ENCODE measurements at regions not wholly inside any gene's neighbourhood (a gene's known extent, or its start where the extent isn't known, plus 50 kb on each side); places are given as distances from the start of the nearest gene placed in this dataset.

- TF ChIP-seq POLR2AphosphoS5 (IDR thresholded peaks at IDR 0.05): no peak
- TF ChIP-seq CTCF (IDR thresholded peaks at IDR 0.05): no peak
- no peak for TF ChIP-seq POLR2A (IDR thresholded peaks at IDR 0.05)
Observed at GRCh38 chr4:54509057-54509456, 148.7 kb upstream of the KIT start.

Measured in upper lobe of left lung (tissue), 4 donors.